ENCODE measurements at regions not wholly inside any gene's neighbourhood (a gene's known extent, or its start where the extent isn't known, plus 50 kb on each side); places are given as distances from the start of the nearest gene placed in this dataset.

GRCh38 chr6:47117314-47117713, 75.2 kb upstream of the ADGRF1 start:
- DNase-seq (ENCODE audit: low spot score) = no peak

- no peak for DNase-seq (ENCODE audit: low spot score)
Measured at GRCh38 chr6:47116606-47117005, 74.5 kb upstream of the ADGRF1 start.

- no peak for DNase-seq (ENCODE audit: low spot score)
Measured at GRCh38 chr6:47116086-47116485, 74.0 kb upstream of the ADGRF1 start.

GRCh38 chr6:47114460-47114859, 72.3 kb upstream of the ADGRF1 start:
- DNase-seq (ENCODE audit: low spot score) = no peak

- no peak for DNase-seq (ENCODE audit: low spot score)
Measured at GRCh38 chr6:47112317-47112716, 70.2 kb upstream of the ADGRF1 start.

- no peak for DNase-seq (ENCODE audit: low spot score)
Measured at GRCh38 chr6:47111685-47112084, 69.6 kb upstream of the ADGRF1 start.

GRCh38 chr6:47109281-47109680, 67.1 kb upstream of the ADGRF1 start:
- no peak for DNase-seq (ENCODE audit: low spot score)

GRCh38 chr6:47106721-47107197, 64.6 kb upstream of the ADGRF1 start:
- no peak for DNase-seq (ENCODE audit: low spot score)

GRCh38 chr6:47106216-47106615, 64.1 kb upstream of the ADGRF1 start:
- DNase-seq (ENCODE audit: low spot score) = no peak

- no peak for DNase-seq (ENCODE audit: low spot score)
Measured at GRCh38 chr6:47105469-47106178, 63.5 kb upstream of the ADGRF1 start.

- DNase-seq (ENCODE audit: low spot score) = peak; percentile 45
Measured at GRCh38 chr6:47103931-47104330, 61.8 kb upstream of the ADGRF1 start.

GRCh38 chr6:47102331-47102730, 60.2 kb upstream of the ADGRF1 start:
- DNase-seq (ENCODE audit: low spot score) = no peak

GRCh38 chr6:47098570-47098993, 56.5 kb upstream of the ADGRF1 start:
- DNase-seq (ENCODE audit: low spot score) = no peak

GRCh38 chr6:47097092-47097945, 55.2 kb upstream of the ADGRF1 start:
- DNase-seq (ENCODE audit: low spot score) = peak; percentile 87

- no peak for DNase-seq (ENCODE audit: low spot score)
Measured at GRCh38 chr6:47096211-47096895, 54.2 kb upstream of the ADGRF1 start.

GRCh38 chr6:47094241-47094925, 52.3 kb upstream of the ADGRF1 start:
- DNase-seq (ENCODE audit: low spot score) = no peak

- DNase-seq (ENCODE audit: low spot score) = no peak
Measured at GRCh38 chr6:47093169-47093568, 51.0 kb upstream of the ADGRF1 start.

GRCh38 chr6:47091886-47092668, 49.9 kb upstream of the ADGRF1 start:
- no peak for DNase-seq (ENCODE audit: low spot score)
